ENCODE measurements at regions not wholly inside any gene's neighbourhood (a gene's known extent, or its start where the extent isn't known, plus 50 kb on each side); places are given as distances from the start of the nearest gene placed in this dataset.

- no peak overlapping the region for H3K4me3 ChIP-seq (ENCODE audit: low read depth, low read length)
- TF ChIP-seq CTCF (IDR thresholded peaks at IDR 0.05; ENCODE audit: borderline replicate concordance, insufficient read depth, low read depth, low read length): no peak
Measured at GRCh38 chr10:8128511-8128910, 74.0 kb downstream of the GATA3 start.

GRCh38 chr10:8129438-8129837 is 75.0 kb downstream of the GATA3 start:
- no peak for TF ChIP-seq CTCF (IDR thresholded peaks at IDR 0.05; ENCODE audit: borderline replicate concordance, insufficient read depth, low read depth, low read length)
- no peak overlapping the region for H3K4me3 ChIP-seq (ENCODE audit: low read depth, low read length)

GRCh38 chr10:8130973-8131911 is 76.8 kb downstream of the GATA3 start:
- no peak for TF ChIP-seq CTCF (IDR thresholded peaks at IDR 0.05; ENCODE audit: borderline replicate concordance, insufficient read depth, low read depth, low read length)
- H3K4me3 ChIP-seq (ENCODE audit: low read depth, low read length): peak overlapping the region; percentile 8

GRCh38 chr10:8133146-8133545 is 78.7 kb downstream of the GATA3 start:
- H3K4me3 ChIP-seq (ENCODE audit: low read depth, low read length): no peak overlapping the region
- no peak for TF ChIP-seq CTCF (IDR thresholded peaks at IDR 0.05; ENCODE audit: borderline replicate concordance, insufficient read depth, low read depth, low read length)

GRCh38 chr10:8136736-8137135 is 82.2 kb downstream of the GATA3 start:
- H3K4me3 ChIP-seq (ENCODE audit: low read depth, low read length): no peak overlapping the region

GRCh38 chr10:8137272-8137681 is 82.8 kb downstream of the GATA3 start:
- no peak overlapping the region for H3K4me3 ChIP-seq (ENCODE audit: low read depth, low read length)
- no peak for TF ChIP-seq CTCF (IDR thresholded peaks at IDR 0.05; ENCODE audit: borderline replicate concordance, insufficient read depth, low read depth, low read length)

More at GRCh38 chr10:8136736-8137135, 82.2 kb downstream of the GATA3 start:
- no peak for TF ChIP-seq CTCF (IDR thresholded peaks at IDR 0.05; ENCODE audit: borderline replicate concordance, insufficient read depth, low read depth, low read length)

- no peak overlapping the region for H3K4me3 ChIP-seq (ENCODE audit: low read depth, low read length)
- TF ChIP-seq CTCF (IDR thresholded peaks at IDR 0.05; ENCODE audit: borderline replicate concordance, insufficient read depth, low read depth, low read length): no peak
Measured at GRCh38 chr10:8137726-8138125, 83.2 kb downstream of the GATA3 start.

All from GM12875 (cell line).